8988T (cell line): ENCODE measurements at regions not wholly inside any gene's neighbourhood (a gene's known extent, or its start where the extent isn't known, plus 50 kb on each side); places are given as distances from the start of the nearest gene placed in this dataset.

Experiments used
- DNase-seq: peaks from one replicate; pipeline ENCODE4 v3.0.0; 2011

DNA sequence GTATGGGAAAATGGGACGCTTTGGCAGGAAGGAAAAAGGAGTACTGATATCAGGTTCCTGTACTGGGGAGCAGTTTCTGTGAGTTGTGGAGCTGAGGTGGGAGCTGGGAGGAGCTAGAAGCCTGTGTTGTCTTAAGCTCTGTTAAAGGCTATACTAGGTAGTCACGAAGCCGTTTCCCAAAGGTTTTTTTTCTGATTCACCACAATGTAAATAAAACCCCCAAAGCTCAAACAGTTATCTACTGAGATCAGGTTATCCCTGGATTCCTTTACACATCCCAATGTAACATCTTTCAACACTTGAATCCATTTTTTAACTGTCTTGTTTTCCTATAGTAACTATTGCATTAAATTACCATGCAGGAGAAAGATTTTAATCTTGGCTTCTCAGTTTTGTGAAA is 297.4 kb upstream of the SFRP2 start:
- no peak for DNase-seq

DNA sequence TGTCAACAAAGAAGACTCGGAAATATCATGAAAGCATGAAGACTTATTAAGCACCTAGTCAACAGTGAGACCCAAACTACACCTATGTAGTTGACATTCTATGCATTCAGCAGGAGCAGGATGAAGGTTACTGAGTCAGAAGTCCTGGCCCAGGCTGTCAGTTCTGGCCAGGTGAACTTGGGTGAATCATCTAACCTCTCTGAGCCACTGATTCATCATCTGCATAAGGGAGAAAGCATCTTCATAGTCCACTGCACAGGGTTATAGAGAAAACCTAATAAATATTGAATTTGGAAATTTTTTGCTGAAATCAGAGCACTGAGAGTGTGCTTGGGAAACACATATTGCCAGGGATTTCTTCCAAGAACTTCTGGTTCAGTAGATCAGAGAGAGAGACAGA is 296.0 kb upstream of the SFRP2 start:
- DNase-seq: no peak

DNA sequence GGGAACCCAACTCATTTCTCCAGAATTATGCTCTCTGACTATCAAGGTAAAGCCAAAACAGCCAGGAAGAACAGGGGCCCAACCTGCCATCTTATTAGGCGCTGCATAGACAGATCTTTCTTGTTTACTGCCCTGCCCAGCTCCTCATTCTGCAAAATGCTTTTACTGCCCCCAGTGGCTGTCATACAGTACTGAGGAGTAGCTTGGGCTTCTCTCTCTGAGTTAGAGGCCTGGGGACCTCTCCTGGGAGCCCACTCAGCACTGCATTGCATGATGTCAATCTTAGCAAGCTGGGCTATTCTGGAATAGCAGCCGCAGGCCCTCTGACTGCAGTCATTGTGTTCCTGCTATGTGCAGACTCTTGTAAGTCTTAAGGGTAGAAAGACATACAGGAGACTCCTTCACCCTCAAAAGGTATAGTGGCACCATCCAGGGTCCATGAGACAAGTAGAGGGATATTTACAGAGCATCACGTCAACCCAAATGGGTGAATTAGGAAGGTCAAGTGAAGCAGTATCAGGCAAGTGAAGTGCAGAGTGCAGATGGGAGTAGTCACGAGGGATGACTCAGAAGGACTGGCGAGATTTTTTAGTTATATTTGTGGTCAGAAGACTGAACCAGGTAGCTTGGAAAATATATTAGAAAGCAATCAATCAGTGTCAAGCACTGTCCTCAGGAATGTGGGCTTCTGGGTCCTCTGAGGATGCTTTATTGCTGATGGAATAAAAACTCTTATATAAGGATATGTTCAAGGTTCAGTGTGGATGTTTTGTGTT is 294.1 kb upstream of the SFRP2 start:
- no peak for DNase-seq

DNA sequence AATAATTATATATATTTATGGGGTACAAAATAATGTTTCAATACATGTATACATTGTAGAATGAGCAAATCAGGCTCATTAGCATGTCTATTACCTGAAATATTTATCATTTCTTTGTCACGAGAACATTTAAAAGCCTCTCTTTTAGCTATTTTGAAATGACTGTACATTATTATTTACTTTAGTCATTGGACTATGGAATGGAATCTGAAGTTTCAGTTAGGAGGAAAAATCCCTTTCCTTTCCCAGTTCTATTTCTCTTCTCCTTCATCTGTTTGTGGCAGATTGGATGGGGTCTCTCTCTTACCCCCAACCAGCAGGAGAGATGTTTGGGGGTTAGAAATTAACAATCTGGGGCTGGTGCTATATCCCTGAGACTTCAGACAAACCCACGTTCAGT is 292.5 kb upstream of the SFRP2 start:
- no peak for DNase-seq

GRCh38 chr4:154078504-154079350 is 289.8 kb upstream of the SFRP2 start:
- DNase-seq: no peak

DNA sequence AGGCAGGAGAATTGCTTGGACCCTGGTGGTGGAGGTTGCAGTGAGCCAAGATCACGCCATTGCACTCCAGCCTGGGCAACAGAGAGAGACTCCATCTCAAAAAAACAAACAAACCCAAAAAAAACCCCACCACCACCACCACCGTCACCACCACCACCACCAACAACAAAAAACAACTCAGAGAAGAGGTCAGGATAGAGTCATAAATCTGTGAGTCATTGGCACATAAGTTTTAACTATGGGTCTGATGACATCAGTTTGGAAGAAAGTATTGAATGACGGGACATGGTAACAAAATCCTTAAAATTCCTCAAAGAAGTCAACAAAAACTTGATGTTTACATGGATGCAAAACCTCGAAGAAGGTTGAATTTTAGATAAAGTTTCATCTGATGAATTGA is 288.0 kb upstream of the SFRP2 start:
- no peak for DNase-seq

DNA sequence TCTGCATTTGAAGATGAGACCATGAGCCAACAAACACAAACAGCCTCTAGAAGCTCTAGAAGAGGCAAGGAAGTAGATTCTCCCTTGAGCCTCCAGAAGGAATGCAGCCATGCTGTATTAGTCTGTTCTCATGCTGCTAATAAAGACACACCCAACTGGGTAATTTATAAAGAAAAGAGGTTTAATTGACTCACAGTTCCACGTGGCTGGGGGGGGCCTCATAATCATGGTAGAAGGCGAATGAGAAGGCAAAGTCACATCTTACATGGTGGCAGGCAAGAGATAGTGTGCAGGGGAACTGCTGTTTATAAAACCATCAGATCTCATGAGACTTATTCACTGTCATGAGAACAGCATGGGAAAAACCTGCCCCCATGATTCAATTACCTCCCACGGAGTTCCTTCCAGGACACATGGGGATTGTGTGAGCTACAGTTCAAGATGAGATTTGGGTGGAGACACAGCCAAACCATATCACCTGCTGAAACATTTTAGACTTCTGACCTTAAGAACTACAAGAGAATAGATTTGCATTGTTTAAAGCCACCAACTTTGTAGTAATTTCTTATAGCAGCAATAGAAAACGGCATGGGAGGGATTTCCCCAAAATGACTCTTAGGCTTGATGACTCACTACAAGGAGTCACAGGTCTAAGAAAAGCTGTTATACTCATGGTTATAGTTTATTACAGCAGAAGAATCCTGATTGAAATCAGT is 284.4 kb upstream of the SFRP2 start:
- no peak for DNase-seq

DNA sequence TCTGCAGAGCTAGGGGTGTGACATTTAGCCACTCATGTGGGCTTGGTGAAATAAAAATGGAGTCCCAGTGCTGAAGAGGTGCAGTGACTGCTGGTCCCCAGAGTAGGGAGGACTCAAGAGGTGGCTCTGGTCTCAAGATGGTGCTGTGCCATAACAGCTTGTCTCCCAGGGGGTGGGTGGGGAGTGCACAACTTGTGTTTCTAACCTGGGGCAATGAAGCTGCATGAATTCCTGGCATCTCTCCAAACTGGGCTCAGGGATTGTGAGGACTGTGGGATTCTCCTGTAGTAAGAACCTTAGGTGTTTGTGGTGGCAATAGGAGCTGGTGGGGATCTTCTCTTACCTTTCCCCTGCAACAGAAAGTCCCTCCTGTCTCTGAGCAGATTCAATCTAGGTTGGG is 278.9 kb upstream of the SFRP2 start:
- no peak for DNase-seq

DNA sequence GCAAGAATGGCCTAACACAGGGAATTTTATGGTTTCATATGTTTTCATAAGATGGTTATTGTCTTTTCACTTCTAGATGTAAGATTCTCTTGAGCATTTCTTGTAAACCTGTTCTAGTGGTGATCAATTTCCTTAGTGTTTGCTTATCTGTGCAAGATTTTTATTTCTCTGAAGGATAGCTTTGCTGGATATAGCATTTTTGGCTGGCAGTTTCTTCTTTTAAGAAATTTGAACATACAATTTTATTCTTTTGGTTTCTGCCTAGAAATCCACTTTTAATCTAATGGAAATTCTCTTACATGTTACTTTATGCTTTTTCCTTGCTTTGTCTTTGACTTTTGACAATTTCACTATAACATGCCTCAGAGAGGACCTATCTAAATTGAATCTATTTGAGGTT is 276.5 kb upstream of the SFRP2 start:
- no peak for DNase-seq

DNA sequence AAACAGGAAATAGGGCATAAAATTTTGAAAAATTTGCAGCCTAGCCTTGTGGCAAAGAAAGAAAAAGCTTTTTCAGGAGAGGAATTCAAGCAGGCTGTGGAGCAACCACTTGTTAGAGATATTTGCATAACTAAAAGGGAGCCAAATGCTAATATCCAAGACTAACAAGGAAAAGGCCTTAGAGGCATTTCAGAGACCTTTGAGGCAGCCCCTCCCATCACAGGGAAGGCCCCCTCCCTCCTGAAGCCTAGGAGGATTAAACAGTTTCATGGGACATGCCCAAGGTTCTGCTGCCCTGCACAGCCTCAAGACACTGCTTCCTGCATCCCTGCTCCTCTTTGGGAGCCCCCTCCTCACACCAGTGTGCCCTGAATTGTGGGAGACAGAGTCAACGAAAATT is 275.4 kb upstream of the SFRP2 start:
- DNase-seq: no peak

DNA sequence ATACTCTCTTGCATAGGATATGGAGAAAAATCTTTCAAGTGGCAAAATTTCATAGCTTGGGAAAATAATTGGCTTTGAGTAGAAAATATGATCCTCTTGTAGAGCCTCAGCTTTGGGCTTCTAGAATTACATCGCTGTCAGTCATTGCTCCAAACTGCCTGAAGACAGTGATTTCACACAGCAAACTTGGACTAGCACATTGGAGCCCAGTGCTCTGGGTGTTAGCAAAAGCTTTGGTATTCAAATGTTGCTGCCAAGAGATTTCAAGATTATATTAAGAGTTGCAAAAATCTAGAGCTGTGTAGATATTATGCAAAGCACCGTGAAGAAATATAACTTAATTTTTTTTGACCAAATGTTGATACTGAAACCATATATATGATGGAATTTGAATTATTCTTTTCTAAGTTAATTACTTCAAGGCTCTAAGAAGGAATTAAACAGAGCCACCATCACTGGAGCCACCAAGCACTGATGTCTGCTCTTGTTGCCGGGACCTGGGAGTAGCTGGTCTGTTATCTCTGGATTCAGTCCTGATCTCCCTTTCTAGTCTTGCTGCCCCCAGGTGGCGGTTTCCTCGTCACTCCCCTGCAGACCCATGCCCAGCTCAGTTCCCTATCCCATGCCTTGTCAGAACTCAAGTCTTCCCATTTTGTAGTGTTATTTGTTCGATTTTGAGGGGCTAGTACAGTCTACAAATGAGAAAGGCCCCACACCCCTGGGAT is 260.7 kb upstream of the SFRP2 start:
- DNase-seq: peak; percentile 10

- no peak for DNase-seq
Measured at GRCh38 chr4:154047733-154048132, 258.9 kb upstream of the SFRP2 start.

DNA sequence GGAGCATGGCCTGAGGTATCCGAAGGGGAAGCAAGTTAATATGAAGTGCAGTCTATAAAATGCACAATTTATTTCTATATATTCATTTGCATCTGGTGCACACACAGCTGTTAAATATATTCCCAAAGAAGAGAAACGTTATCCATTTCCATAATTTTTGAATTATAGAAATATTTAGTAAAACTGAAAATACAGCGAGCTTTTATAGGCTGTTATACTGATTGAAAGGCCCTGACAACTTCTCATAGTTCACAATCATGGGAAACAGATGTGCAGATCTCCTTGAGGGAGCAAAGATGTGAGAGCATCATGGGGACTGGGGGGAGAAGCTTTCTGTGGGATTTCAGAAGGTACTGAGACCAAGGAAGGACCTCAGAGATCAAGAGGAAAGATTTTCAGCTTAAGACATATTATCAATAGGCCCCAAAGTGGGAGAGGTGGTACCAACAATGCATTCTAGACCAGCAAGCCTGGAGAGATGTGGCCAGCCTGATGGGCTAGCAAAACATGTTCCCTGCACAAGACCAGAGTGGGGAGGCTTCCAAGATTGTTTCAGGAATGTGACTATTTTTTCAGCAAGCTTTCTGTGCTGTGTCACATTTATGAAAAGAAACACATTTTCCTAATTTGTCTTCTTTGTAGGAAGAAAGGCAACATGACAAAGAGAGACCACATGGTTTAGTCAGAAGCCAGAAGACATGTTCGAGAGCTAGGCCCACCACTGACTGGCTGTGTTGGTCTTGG is 256.0 kb upstream of the SFRP2 start:
- DNase-seq: no peak

DNA sequence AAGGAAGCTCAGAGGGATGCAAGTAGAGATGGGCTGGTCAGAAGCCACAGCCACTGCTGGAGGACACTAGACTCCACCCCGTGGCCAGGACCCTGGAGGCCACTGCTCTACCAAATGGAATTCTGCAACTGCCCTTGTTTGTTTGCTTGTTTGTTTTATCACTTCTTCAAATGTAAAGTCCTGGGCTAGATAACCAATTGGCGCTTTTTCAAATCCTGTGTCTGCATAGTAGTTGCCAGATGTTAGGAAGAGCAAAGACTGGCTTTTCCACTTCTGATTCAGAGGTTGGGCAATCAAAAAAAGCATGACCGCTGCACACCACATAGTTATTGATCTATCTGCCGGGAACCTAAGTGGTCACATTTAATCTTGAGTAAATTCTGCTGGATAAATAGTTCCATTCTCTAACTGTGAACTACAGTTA is 255.2 kb upstream of the SFRP2 start:
- DNase-seq: no peak

GRCh38 chr4:154041640-154042039 is 252.8 kb upstream of the SFRP2 start:
- no peak for DNase-seq

DNA sequence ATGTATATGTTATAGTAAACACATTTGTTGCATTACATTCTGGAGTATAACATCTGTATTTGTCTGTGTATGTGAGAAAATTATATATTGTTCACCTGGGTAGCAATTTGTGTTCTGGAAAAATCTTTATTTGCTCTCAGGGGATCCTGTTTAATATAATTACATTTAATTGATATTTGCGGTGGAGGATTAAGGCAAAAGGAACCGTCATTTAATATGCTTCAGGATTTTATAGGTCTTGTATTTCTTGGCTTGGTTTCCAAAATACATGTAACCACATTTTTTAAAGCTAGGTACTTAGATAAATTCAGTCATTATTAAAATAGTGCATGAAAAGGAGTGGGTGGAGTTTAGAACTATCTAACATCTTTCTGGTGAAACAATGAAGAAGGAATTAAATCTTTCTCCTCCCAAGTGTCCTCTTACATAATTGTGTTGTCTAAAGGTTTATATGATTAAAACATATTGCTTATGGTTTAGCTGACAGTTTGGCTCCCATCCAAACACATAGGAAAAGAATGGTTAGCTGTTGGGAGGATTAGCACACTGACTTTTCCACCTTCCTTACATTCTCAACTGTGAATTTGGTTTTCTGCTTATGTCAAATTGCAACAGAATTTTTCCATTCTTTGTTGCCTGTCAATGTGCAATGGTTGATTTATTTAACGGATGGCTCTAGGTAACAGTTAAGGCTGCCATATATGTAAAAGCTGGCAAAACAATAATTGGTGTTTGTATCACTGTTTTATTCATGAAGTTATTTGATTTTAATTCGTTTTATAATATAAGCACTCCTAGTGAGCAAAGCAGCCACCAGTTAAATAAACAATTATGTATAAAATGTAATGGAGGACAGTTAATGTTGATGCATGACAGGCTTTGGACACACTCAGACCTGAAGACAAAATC is 250.8 kb upstream of the SFRP2 start:
- no peak for DNase-seq

DNA sequence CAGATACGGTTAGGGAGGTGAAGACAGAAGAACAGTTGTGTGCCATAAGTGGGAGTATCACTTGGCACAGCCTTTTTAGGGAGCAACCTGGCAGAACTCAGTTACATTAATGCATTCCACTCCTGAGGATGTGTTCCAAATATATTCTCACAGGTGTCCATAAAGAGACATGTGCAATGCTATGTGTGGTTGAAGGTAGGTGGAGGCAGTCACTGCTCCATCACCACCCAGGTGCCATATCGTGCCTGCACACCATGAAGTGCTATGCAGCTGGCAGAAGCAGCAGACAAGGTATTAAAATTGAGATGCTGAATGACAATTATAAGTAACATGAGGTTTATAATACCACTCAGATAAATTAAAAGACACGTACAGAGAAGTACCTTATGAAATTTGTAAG is 248.0 kb upstream of the SFRP2 start:
- no peak for DNase-seq

DNA sequence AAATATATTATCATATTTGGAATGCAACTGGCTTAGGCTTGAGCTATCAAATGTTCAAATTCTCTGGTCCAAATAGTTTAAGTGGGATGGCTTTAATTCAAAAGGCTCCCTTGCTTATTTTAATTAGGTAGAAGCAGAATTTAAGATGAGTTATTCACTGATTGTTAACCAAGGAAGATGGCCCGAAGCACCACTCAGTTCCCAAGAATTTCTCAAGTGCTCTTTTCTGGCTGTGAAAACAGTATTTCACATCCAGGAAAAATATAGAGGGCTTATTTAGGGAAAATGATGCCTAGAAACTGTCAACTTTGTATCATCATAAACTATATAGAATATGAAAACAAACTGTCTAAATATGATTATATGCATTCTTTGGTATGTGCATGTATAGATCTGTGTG is 246.5 kb upstream of the SFRP2 start:
- DNase-seq: no peak

DNA sequence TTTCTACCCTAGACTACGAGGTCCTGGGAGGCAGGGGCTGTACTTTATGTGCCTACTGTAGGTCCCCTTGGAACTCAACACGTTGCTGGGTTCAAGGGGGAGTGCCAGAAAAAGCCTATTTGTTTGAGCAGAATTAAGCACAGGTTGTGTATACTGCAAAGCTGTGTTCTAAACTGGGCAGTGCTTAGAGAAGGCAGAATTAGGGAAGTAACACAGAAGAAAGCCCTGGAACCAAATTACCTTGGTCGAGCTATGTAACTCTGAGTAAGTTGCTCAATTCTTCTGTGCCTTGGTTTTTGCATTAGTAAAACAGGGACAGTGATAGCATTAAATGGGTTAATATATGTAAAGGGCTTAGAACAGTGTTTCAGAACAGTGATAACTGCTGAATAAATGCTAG is 245.0 kb upstream of the SFRP2 start:
- DNase-seq: no peak

GRCh38 chr4:154032914-154033313 is 244.0 kb upstream of the SFRP2 start:
- no peak for DNase-seq

DNA sequence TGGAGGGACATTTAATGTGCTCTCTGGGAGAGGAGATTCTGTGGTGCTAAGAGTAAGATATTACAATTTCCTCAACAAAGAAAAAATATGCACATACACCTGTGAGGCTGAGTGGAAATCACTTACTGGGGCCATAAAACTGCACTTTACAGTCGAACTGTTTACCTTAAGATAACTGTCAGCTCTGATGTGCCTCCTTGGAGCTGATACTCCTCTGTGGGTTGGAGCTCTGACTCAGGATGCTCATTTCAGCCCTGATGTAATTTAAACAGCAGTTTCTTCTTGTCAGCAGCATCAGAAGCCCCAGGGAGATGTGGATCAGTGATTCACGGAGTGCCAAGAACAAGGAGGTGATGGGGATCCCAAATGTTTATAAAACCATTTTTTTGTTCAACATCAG is 241.9 kb upstream of the SFRP2 start:
- no peak for DNase-seq
